Ascending aorta (tissue), 2 donors: ENCODE measurements at regions not wholly inside any gene's neighbourhood (a gene's known extent, or its start where the extent isn't known, plus 50 kb on each side); places are given as distances from the start of the nearest gene placed in this dataset.

Experiments
- DNase-seq, 2 donors: peaks; one replicate each; pipeline ENCODE4 v3.0.0-alpha.2; 2019; ENCODE audit warnings: low spot score in 2 of 2
- H3K27ac ChIP-seq, 2 donors: fragments of 200-600 bp; sonication (generic); one replicate each; pipeline ENCODE4 v1.5.1; 2016 to 2017; ENCODE audit warnings: mild to moderate bottlenecking in 1 of 2
- H3K27me3 ChIP-seq: fragments of 200-600 bp; sonication (generic); one replicate; pipeline ENCODE4 v1.5.1; 2017
- H3K36me3 ChIP-seq, 2 donors: fragments of 200-600 bp; sonication (generic); one replicate each; pipeline ENCODE4 v1.5.1; 2016
- H3K4me1 ChIP-seq, 2 donors: fragments of 200-600 bp; sonication (generic); one replicate each; pipeline ENCODE4 v1.5.1; 2016 to 2017; ENCODE audit warnings: mild to moderate bottlenecking in 1 of 2
- H3K4me3 ChIP-seq, 2 donors: fragments of 200-600 bp; sonication (generic); one replicate each; pipeline ENCODE4 v1.5.1; 2016 to 2017; ENCODE audit warnings: mild to moderate bottlenecking in 1 of 2
- H3K9me3 ChIP-seq, 2 donors: fragments of 200-600 bp; sonication (generic); one replicate each; pipeline ENCODE4 v1.5.1; 2016
- intact Hi-C: fragments of 100-400 bp; cut with DNase I; formaldehyde crosslinking; loops from one replicate; pipeline ENCODE4 v1.15.1; 2023
- TF ChIP-seq, protein P1 (sequence below), 3 experiments: fragments of 200-600 bp in 2 of 3; fragments of 450-650 bp in 1 of 3; sonication (generic) in 2 of 3; IDR thresholded peaks; one replicate each; pipeline ENCODE4 v1.5.1; 2016 to 2019; ENCODE audit warnings: antibody characterized with exemption in 3 of 3, mild to moderate bottlenecking in 1 of 3, moderate library complexity in 1 of 3

GRCh38 chr3:17845026-17845812 lies 102.8 kb upstream of the TBC1D5 start:
- Histone ChIP-seq H3K27me3 (no peaks in the 10 kb centered on the region), H3K4me3 (no peak overlapping the region), H3K9me3 (no peaks in the 10 kb centered on the region), H3K36me3 (no peaks in the 10 kb centered on the region), H3K4me1 (no peaks in the 10 kb centered on the region), H3K27ac (no peak overlapping the region)
- TF ChIP-seq, protein P1, sequence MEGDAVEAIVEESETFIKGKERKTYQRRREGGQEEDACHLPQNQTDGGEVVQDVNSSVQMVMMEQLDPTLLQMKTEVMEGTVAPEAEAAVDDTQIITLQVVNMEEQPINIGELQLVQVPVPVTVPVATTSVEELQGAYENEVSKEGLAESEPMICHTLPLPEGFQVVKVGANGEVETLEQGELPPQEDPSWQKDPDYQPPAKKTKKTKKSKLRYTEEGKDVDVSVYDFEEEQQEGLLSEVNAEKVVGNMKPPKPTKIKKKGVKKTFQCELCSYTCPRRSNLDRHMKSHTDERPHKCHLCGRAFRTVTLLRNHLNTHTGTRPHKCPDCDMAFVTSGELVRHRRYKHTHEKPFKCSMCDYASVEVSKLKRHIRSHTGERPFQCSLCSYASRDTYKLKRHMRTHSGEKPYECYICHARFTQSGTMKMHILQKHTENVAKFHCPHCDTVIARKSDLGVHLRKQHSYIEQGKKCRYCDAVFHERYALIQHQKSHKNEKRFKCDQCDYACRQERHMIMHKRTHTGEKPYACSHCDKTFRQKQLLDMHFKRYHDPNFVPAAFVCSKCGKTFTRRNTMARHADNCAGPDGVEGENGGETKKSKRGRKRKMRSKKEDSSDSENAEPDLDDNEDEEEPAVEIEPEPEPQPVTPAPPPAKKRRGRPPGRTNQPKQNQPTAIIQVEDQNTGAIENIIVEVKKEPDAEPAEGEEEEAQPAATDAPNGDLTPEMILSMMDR (IDR thresholded peaks at IDR 0.05): no peak
- DNase-seq: no peak
- intact Hi-C loops: loop anchor here (10.0 kb wide), 1 partner anchor 1240 kb away; the partner anchor contains the start of gene DAZL

GRCh38 chr3:17844236-17844635 lies 101.8 kb upstream of the TBC1D5 start:
- Histone ChIP-seq H3K36me3 (no peaks in the 10 kb centered on the region), H3K9me3 (no peaks in the 10 kb centered on the region), H3K27me3 (no peaks in the 10 kb centered on the region), H3K4me1 (no peaks in the 10 kb centered on the region), H3K4me3 (no peak overlapping the region), H3K27ac (no peak overlapping the region)
- TF ChIP-seq, protein P1 (IDR thresholded peaks at IDR 0.05): no peak
- no peak for DNase-seq
- intact Hi-C loops: loop anchor here (10.0 kb wide), 1 partner anchor 1239 kb away; the partner anchor contains the start of gene DAZL

DNA sequence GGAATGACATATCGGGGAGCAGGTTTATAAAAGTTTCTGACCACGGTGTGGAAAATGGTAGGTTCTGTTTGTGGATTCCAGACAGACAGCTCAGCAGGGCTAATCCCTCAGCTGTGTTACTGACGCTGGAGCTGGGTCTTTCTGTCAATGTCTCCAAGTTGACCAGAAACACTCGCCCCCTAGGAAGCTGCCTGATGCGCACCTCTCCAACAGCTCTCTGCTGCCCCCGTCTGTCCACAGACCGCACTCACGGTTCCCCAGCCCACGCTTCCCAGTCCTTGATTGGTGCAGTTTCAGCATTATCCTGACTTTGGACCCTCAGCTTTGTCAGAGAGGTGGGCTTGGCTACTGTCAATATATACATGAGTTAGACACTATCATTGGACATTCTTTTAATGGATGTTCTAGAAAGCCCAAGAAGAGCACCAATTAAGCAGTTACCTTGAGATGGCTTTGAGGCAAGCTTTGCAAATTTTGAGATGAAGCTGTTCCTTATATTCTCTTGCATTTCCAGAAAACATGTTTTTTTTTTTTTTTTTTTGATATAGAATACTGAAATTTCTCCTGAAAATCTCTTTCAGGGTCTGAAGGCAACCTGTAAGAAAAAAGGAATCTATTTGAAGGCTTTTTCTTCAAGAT lies 98.9 kb upstream of the TBC1D5 start:
- H3K4me3 ChIP-seq: no peak overlapping the region
- DNase-seq: peak in 1 of 2 donors; percentile 78
- no peaks in the 10 kb centered on the region for H3K4me1 ChIP-seq
- H3K27ac ChIP-seq: no peak overlapping the region
- no peaks in the 10 kb centered on the region for H3K36me3 ChIP-seq
- no peaks in the 10 kb centered on the region for H3K9me3 ChIP-seq
- TF ChIP-seq, protein P1 (IDR thresholded peaks at IDR 0.05): peak; percentile 83 to 97 (median 92)
- H3K27me3 ChIP-seq: no peaks in the 10 kb centered on the region
- intact Hi-C loops: loop anchor here (1.0 to 10.0 kb wide), 4 partner anchors 195 to 1237 kb away; partner anchors contain the start of gene DAZL

DNA sequence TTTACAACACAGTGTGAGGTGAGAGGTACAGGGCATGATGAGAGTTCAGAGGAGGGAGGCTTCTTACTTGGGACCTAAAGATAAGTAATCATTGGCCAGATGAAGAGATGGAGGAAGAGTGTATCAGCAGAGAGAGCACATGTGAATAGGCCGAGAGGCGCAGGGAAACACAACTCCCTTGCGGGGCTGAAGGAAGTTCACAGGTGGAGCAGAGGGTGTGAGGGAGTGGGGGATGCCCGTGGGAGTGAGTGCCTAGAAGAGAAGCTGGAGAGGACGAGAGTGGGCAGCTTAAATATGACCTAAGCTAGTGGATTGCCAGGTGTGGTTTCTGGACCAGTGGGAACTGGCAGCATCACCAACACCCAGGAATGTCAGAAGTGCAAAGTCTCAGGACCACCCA lies 98.2 kb upstream of the TBC1D5 start:
- intact Hi-C loops: loop anchor here (1.0 to 10.0 kb wide), 4 partner anchors 194 to 1236 kb away; partner anchors contain the start of gene DAZL
- Histone ChIP-seq H3K27me3 (no peaks in the 10 kb centered on the region), H3K4me3 (no peak overlapping the region), H3K27ac (no peak overlapping the region), H3K4me1 (no peaks in the 10 kb centered on the region), H3K9me3 (no peaks in the 10 kb centered on the region), H3K36me3 (no peaks in the 10 kb centered on the region)
- TF ChIP-seq, protein P1 (IDR thresholded peaks at IDR 0.05): no peak
- DNase-seq: no peak

GRCh38 chr3:17840126-17840525 lies 97.7 kb upstream of the TBC1D5 start:
- intact Hi-C loops: loop anchor here (2.0 to 10.0 kb wide), 3 partner anchors 193 to 1235 kb away; partner anchors contain the start of gene DAZL
- TF ChIP-seq, protein P1 (IDR thresholded peaks at IDR 0.05): no peak
- no peaks in the 10 kb centered on the region for H3K4me1 ChIP-seq
- H3K9me3 ChIP-seq: no peaks in the 10 kb centered on the region
- H3K4me3 ChIP-seq: no peak overlapping the region
- H3K36me3 ChIP-seq: no peaks in the 10 kb centered on the region
- no peak overlapping the region for H3K27ac ChIP-seq
- no peaks in the 10 kb centered on the region for H3K27me3 ChIP-seq
- DNase-seq: no peak
